GM23338 (cell line): ENCODE measurements at regions not wholly inside any gene's neighbourhood (a gene's known extent, or its start where the extent isn't known, plus 50 kb on each side); places are given as distances from the start of the nearest gene placed in this dataset.

Experiments
- CREB1 ChIP-seq: fragments of 250-450 bp; sonication (Bioruptor Pico); IDR thresholded peaks from 2 replicates; pipeline ENCODE4 v1.5.0; 2020; ENCODE audit warnings: low read depth, mild to moderate bottlenecking, moderate library complexity
- CTCF ChIP-seq, 2 experiments: fragments of 200-600 bp in 1 of 2; sonication (generic) in 1 of 2; conservative IDR thresholded peaks; 2 replicates each; pipeline versions ENCODE4 v1.5.1 to v1.6.1; 2016 to 2017; ENCODE audit warnings: antibody characterized with exemption in 2 of 2, low read depth in 2 of 2, mild to moderate bottlenecking in 2 of 2, moderate library complexity in 1 of 2
- EZH2phosphoT487 ChIP-seq: fragments of 200-600 bp; sonication (generic); IDR thresholded peaks from one replicate; pipeline ENCODE4 v1.8.1; 2018; ENCODE audit warnings: antibody characterized with exemption; ENCODE audit not compliant: unreplicated experiment

GRCh38 chr12:98172801-98173200 is 342.6 kb upstream of the TMPO start:
- TF ChIP-seq CTCF (conservative IDR thresholded peaks at IDR 0.05; ENCODE audit: low read depth in 2 of 2), result no peak
- TF ChIP-seq EZH2phosphoT487, result no peak
- no peak for TF ChIP-seq CREB1 (CRISPR knock-in tag)
